Ovary (tissue), 3 donors: ENCODE measurements at regions not wholly inside any gene's neighbourhood (a gene's known extent, or its start where the extent isn't known, plus 50 kb on each side); places are given as distances from the start of the nearest gene placed in this dataset.

Source experiments
- CTCF ChIP-seq, 3 donors: fragments of 450-650 bp in 2 of 3; fragments of 200-600 bp in 1 of 3; IDR thresholded peaks; one replicate each; pipeline versions ENCODE4 v1.5.1 to v1.8.0; 2016 to 2022; ENCODE audit warnings: antibody characterized with exemption in 3 of 3, mild to moderate bottlenecking in 1 of 3
- EP300 ChIP-seq: sonication (generic); formaldehyde crosslinking; IDR thresholded peaks from one replicate; pipeline ENCODE4 v1.6.1; 2017; ENCODE audit warnings: antibody characterized with exemption
- donor health status: DM: no; HTN: no; CAD: no.

DNA sequence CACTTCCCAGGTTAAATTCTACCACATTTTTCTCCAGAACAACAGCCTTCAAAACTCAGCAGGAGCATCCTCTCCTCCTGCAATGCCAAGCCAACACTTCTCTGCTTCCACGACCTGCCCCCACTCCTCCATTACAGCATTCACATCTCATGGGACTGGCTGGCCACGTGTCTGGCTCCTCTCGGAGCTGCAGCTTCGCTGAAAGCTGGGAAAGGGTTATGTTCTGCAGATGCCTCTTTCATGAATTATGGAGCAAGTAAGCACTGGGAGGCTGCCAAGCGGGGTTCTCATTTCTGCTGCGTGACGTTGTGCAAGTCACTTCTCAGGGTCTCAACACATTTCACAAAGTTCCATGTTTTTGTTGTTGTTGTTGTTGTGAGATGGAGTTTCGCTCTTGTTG lies 142.2 kb upstream of the RFLNA start:
- TF ChIP-seq CTCF (IDR thresholded peaks at IDR 0.05) (no peak), EP300 (no peak)
